Pancreas (tissue), 10 donors: ENCODE measurements at regions not wholly inside any gene's neighbourhood (a gene's known extent, or its start where the extent isn't known, plus 50 kb on each side); places are given as distances from the start of the nearest gene placed in this dataset.

Experiments
- ATAC-seq, 4 donors: fragments of 200-7000 bp; cut with Tn5 transposase; one replicate each; pipeline versions ENCODE4 v1.8.0 to v1.9.1; 2020; ENCODE audit warnings: mild to moderate bottlenecking in 4 of 4, moderate library complexity in 4 of 4
- DNase-seq, 6 donors: peaks; one replicate each; pipeline ENCODE4 v3.0.0-alpha.2; 2020
- FAIRE-seq: peaks from 2 replicates; lab custom pipeline; 2012; peaks lifted over from hg19 to GRCh38; lab: Jason Lieb, UNC
- H3K27ac ChIP-seq, 4 donors: fragments of 200-600 bp; sonication (generic); 1 replicate in 3 of 4; 2 replicates in 1 of 4; pipeline versions ENCODE4 v1.5.0 to v1.8.0; 2020
- H3K27me3 ChIP-seq, 4 donors: fragments of 200-600 bp; one replicate each; pipeline ENCODE4 v1.8.0; 2021
- H3K36me3 ChIP-seq, 3 donors: fragments of 200-600 bp; sonication (generic) in 1 of 3; one replicate each; pipeline versions ENCODE4 v1.5.0 to v1.8.0; 2020 to 2021
- H3K4me1 ChIP-seq, 3 donors: fragments of 200-600 bp; one replicate each; pipeline ENCODE4 v1.8.0; 2021
- H3K4me3 ChIP-seq, 4 donors: fragments of 200-600 bp; sonication (generic) in 2 of 4; one replicate each; pipeline versions ENCODE4 v1.5.0 to v1.8.0; 2020 to 2021
- H3K9me3 ChIP-seq, 4 donors: fragments of 200-600 bp; one replicate each; pipeline ENCODE4 v1.8.0; 2021
- WGBS, 2 donors: extraction: QIAGEN DNeasy Blood & Tissue Kit; methylation state at CpG; one replicate each; pipeline ENCODE4 v1.1.7; 2013; 5-methylcytosine and 5-hydroxymethylcytosine counted together
- intact Hi-C, 3 donors: fragments of 100-400 bp; cut with DNase I; formaldehyde crosslinking; loops; one replicate each; pipeline versions ENCODE4 v1.11.1 to v1.14.2; 2022
- TF ChIP-seq, protein P1 (sequence below), 4 donors: fragments of 200-600 bp; sonication (generic) in 3 of 4; IDR thresholded peaks; one replicate each; pipeline versions ENCODE4 v1.5.0 to v1.8.0; 2021; ENCODE audit warnings: antibody characterized with exemption in 4 of 4
- donor health status: healthy with polysubstance abuse.
- donor health status: DM: no; HTN: no; CAD: no; lungs with moderate emphysema.
- donor health status: DM: no; HTN: no; CAD: no.
- donor health status: control.
- donor health status: control.
- donor health status: Bipolar disorder and iron deficiency.
- donor health status: DM: yes; HTN: yes; CAD: no.
- donor health status: DM: no; HTN: no; CAD: no.
- donor health status: DM: no; HTN: no; CAD: no.
- donor health status: DM: yes; HTN: yes; CAD: no.

DNA sequence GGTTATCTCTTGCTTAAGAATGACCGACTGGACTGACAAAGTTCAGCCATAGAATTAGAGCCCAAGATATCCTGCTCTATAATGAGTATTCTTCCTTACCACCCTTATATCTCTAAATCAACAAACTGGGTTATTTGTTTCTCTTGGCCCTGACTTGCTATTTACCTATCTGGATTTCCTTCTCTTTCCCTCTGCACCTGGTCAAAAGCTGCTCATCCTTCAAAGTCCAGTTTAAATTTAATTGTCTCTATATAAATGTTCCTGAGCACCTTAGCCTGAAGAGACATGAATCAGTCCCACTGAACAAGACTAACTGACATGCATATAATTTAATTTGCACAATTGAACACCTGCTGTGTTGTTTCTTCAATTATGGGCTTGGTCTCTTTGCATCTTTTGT, 127.1 kb upstream of the KCNJ15 start:
- Histone ChIP-seq H3K4me3 (no peak overlapping the region), H3K9me3 (no peaks in the 10 kb centered on the region), H3K27ac (no peak overlapping the region), H3K27me3 (peaks cover 0 to 13% (median 1%) of the 10 kb centered on the region in 4 donors), H3K36me3 (no peaks in the 10 kb centered on the region), H3K4me1 (no peaks in the 10 kb centered on the region)
- 31 to 51% methylated on average over 1 of the region's 1 CpG for WGBS, 2 donors
- ATAC-seq (no peak), FAIRE-seq (no peak), DNase-seq (no peak)
- intact Hi-C loops: loop anchor here in 2 of 3 donors (10.0 kb wide), 2 partner anchors 425 to 435 kb away; no protein-coding TSS in a partner anchor
- TF ChIP-seq, protein P1, sequence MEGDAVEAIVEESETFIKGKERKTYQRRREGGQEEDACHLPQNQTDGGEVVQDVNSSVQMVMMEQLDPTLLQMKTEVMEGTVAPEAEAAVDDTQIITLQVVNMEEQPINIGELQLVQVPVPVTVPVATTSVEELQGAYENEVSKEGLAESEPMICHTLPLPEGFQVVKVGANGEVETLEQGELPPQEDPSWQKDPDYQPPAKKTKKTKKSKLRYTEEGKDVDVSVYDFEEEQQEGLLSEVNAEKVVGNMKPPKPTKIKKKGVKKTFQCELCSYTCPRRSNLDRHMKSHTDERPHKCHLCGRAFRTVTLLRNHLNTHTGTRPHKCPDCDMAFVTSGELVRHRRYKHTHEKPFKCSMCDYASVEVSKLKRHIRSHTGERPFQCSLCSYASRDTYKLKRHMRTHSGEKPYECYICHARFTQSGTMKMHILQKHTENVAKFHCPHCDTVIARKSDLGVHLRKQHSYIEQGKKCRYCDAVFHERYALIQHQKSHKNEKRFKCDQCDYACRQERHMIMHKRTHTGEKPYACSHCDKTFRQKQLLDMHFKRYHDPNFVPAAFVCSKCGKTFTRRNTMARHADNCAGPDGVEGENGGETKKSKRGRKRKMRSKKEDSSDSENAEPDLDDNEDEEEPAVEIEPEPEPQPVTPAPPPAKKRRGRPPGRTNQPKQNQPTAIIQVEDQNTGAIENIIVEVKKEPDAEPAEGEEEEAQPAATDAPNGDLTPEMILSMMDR (IDR thresholded peaks at IDR 0.05): no peak

DNA sequence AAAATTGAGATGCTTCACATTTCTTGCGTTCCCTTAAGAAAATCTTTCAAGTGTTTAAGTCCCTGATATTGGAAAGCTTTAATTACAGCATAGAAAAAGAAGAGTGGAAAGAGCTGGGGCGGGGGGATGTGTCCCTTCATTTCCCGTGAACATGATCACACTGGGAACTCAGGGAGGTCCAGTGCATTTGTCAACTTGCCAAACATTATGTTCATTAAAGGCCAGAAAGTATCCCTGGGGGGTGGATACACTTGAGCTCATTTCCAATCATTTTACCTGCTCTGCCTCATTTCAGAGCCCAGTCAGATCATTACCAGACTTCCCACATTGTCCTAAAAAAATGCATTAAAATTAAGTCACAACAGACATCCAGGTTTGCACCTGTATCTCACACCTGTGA, 123.6 kb upstream of the KCNJ15 start:
- TF ChIP-seq, protein P1 (IDR thresholded peaks at IDR 0.05): no peak
- ATAC-seq: no peak
- Histone ChIP-seq H3K4me3 (no peak overlapping the region), H3K27me3 (peaks cover 0 to 6% (median 0%) of the 10 kb centered on the region in 4 donors), H3K36me3 (no peaks in the 10 kb centered on the region), H3K27ac (no peak overlapping the region), H3K9me3 (no peaks in the 10 kb centered on the region), H3K4me1 (no peaks in the 10 kb centered on the region)
- no peak for FAIRE-seq
- no peak for DNase-seq
- WGBS, 2 donors: 54% methylated on average over 3 of the region's 3 CpGs
- intact Hi-C loops: no loop called here

DNA sequence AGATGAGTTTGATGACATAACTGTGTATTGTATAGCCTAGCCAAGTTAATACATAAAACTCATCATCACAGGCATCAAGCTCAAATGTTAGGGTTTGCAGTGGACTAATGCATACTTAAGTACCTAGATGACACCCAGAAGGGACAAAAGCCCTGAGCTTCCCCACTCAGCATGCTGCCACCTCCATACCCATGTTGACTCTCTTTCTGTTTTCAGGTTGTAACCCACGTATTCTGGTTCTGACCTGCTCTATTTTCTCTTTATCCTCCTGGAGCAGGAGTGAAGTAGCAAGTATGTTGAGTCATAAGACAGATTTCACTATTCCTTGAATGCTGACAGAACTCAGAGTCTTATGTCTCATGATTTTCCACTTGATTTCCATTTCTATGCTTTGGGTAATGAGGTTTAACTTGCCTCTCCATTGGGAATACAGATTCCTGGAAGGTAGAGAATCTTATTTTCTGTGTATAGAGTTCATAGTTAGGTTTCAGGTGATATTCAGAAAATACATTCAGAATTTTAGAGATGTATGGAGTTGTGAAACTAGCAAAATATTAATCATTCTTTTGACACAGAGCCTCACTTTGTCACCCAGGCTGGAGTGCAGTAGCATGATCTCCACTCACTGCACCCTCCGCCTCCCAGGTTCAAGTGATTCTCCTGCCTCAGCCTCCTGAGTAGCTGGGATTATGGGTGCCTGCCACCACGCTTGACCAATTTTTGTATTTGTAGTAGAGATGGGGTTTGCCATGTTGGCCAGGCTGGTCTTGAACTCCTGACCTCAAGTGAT, 122.5 kb upstream of the KCNJ15 start:
- Histone ChIP-seq H3K4me1 (peaks cover 0 to under 1% (median 0%) of the 10 kb centered on the region in 3 donors), H3K4me3 (no peak overlapping the region), H3K27ac (no peak overlapping the region), H3K36me3 (no peaks in the 10 kb centered on the region), H3K9me3 (no peaks in the 10 kb centered on the region), H3K27me3 (peaks cover 0 to 6% (median 0%) of the 10 kb centered on the region in 4 donors)
- intact Hi-C loops: no loop called here
- TF ChIP-seq, protein P1 (IDR thresholded peaks at IDR 0.05): no peak
- no peak for FAIRE-seq
- no peak for DNase-seq
- 79 to 87% methylated on average over 3 of the region's 3 CpGs for WGBS, 2 donors
- no peak for ATAC-seq

DNA sequence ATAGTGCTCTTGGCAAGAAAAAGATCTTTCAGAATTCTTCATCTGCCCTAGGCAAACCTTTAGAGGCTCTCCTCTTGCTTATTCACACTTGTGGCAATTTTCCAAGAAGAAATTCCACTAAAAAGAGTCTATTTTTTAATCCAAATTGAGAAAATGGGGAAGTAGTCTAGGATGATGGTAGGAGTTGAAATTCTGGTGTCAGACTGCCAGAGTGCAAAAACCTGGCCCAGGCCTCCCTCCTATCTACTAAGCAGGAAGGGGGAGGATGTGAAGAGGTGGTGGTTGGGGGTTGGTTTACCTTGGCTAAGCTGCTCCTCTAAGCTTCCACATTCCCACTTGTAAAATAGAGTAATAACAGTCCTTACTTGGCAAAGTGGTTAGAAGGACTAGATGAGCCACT, 120.6 kb upstream of the KCNJ15 start:
- no peak for FAIRE-seq
- H3K4me1 ChIP-seq: peaks cover 0 to 8% (median 0%) of the 10 kb centered on the region in 3 donors
- H3K36me3 ChIP-seq: no peaks in the 10 kb centered on the region
- no peak for ATAC-seq
- TF ChIP-seq, protein P1 (IDR thresholded peaks at IDR 0.05): no peak
- no peaks in the 10 kb centered on the region for H3K9me3 ChIP-seq
- no peak overlapping the region for H3K27ac ChIP-seq
- no peak for DNase-seq
- H3K27me3 ChIP-seq: peaks cover 0 to 4% (median 0%) of the 10 kb centered on the region in 4 donors
- H3K4me3 ChIP-seq: no peak overlapping the region
- intact Hi-C loops: no loop called here
